ENCODE measurements at regions not wholly inside any gene's neighbourhood (a gene's known extent, or its start where the extent isn't known, plus 50 kb on each side); places are given as distances from the start of the nearest gene placed in this dataset.

DNA sequence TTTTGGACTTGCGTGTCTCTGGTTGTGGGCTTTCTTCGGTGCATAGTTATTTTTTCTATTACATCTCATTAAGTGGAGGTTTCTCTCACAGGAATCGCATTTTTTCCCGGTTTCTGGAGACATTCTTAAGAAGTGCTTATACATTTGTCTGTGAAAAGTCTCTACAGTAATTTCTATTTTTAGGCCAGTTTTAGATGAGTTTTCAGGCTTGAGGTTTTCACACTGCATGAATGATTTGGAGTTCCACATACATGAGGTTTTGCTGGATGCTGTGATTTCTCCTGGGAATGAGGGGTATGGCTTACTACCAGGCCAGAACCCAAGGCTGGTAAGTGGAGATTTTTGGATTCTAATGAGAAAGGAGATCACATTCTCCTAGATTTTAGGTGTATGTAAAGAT is 422.6 kb upstream of the SLIT2 start:
- TF ChIP-seq, protein P1, sequence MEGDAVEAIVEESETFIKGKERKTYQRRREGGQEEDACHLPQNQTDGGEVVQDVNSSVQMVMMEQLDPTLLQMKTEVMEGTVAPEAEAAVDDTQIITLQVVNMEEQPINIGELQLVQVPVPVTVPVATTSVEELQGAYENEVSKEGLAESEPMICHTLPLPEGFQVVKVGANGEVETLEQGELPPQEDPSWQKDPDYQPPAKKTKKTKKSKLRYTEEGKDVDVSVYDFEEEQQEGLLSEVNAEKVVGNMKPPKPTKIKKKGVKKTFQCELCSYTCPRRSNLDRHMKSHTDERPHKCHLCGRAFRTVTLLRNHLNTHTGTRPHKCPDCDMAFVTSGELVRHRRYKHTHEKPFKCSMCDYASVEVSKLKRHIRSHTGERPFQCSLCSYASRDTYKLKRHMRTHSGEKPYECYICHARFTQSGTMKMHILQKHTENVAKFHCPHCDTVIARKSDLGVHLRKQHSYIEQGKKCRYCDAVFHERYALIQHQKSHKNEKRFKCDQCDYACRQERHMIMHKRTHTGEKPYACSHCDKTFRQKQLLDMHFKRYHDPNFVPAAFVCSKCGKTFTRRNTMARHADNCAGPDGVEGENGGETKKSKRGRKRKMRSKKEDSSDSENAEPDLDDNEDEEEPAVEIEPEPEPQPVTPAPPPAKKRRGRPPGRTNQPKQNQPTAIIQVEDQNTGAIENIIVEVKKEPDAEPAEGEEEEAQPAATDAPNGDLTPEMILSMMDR (IDR thresholded peaks at IDR 0.05): no peak
- TF ChIP-seq POLR2A (IDR thresholded peaks at IDR 0.05): no peak
- no peak for TF ChIP-seq EP300 (IDR thresholded peaks at IDR 0.05)
